IMR-90 (cell line): ENCODE measurements at regions not wholly inside any gene's neighbourhood (a gene's known extent, or its start where the extent isn't known, plus 50 kb on each side); places are given as distances from the start of the nearest gene placed in this dataset.

ENCODE experiments used
- ATAC-seq: fragments of 200-7000 bp; cut with Tn5 transposase; 2 replicates; pipeline ENCODE4 v1.9.1; 2020; ENCODE audit warnings: low read depth, mild to moderate bottlenecking, moderate library complexity
- BruUV-seq: library from RNA; stranded (reverse); fragments of 400-500 nt; replicated peaks from 2 replicates; lab custom pipeline; 2021; lab: Mats Ljungman, UMichigan
- CTCF ChIA-PET: fragments of 300-600 bp; formaldehyde crosslinking; extraction: SDS; loops from one replicate; lab custom pipeline; 2021; ENCODE audit warnings: antibody characterized with exemption; lab: Yijun Ruan, JAX
- POLR2A ChIA-PET: fragments of 300-600 bp; sonication (Branson Sonifier 250); formaldehyde crosslinking; loops from one replicate; lab custom pipeline; 2022; ENCODE audit warnings: antibody characterized with exemption; ENCODE audit not compliant: unreplicated experiment; lab: Charles Lee
- DNase-seq: peaks from one replicate; pipeline ENCODE4 v3.0.0; 2013
- H2AFZ ChIP-seq: replicated peaks from 2 replicates; pipeline ENCODE3; 2013; ENCODE audit warnings: low read length, mild to moderate bottlenecking; ENCODE audit not compliant: poor library complexity
- H2AK5ac ChIP-seq: 2 replicates; pipeline ENCODE4 v1.6.1; 2013; ENCODE audit warnings: low read depth, low read length, inconsistent platforms
- H2AK9ac ChIP-seq: replicated peaks from 2 replicates; pipeline ENCODE3; 2013; ENCODE audit warnings: mild to moderate bottlenecking, low read depth, low read length, moderate library complexity; ENCODE audit not compliant: poor library complexity
- H2BK120ac ChIP-seq: 2 replicates; pipeline ENCODE4 v1.6.1; 2013; ENCODE audit warnings: low read depth, low read length, inconsistent platforms
- H2BK15ac ChIP-seq: 3 replicates; pipeline ENCODE4 v1.6.1; 2013; ENCODE audit warnings: low read depth, low read length, inconsistent platforms
- H2BK20ac ChIP-seq: 2 replicates; pipeline ENCODE4 v1.6.1; 2013; ENCODE audit warnings: low read depth, mild to moderate bottlenecking, inconsistent platforms, low read length, moderate library complexity
- H2BK5ac ChIP-seq: 2 replicates; pipeline ENCODE4 v1.6.1; 2013; ENCODE audit warnings: mild to moderate bottlenecking, low read depth, low read length, inconsistent platforms; ENCODE audit not compliant: poor library complexity, severe bottlenecking
- H3K14ac ChIP-seq: replicated peaks from 2 replicates; pipeline ENCODE4 v1.6.1; 2013; ENCODE audit warnings: low read depth, low read length, inconsistent platforms
- H3K18ac ChIP-seq: 2 replicates; pipeline ENCODE4 v1.6.1; 2013; ENCODE audit warnings: low read depth, low read length, control low read depth
- H3K23ac ChIP-seq: 2 replicates; pipeline ENCODE4 v1.6.1; 2013; ENCODE audit warnings: low read depth, low read length, inconsistent platforms
- H3K27ac ChIP-seq: 2 replicates; pipeline ENCODE4 v1.5.1; 2013; ENCODE audit warnings: mild to moderate bottlenecking, control low read depth, low read length; ENCODE audit not compliant: insufficient read depth
- H3K27me3 ChIP-seq: 2 replicates; pipeline ENCODE4 v1.6.1; 2013; ENCODE audit warnings: low read length; ENCODE audit not compliant: control insufficient read depth, insufficient read depth
- H3K36me3 ChIP-seq: 2 replicates; pipeline ENCODE4 v1.6.1; 2013; ENCODE audit warnings: low read length, mixed read lengths; ENCODE audit not compliant: control insufficient read depth, insufficient read depth
- H3K4ac ChIP-seq: 2 replicates; pipeline ENCODE4 v1.6.1; 2013; ENCODE audit warnings: low read depth, low read length, inconsistent platforms
- H3K4me1 ChIP-seq: 2 replicates; pipeline ENCODE4 v1.6.1; 2013; ENCODE audit warnings: low read length, mixed read lengths; ENCODE audit not compliant: control insufficient read depth, insufficient read depth
- H3K4me2 ChIP-seq: 2 replicates; pipeline ENCODE4 v1.6.1; 2013; ENCODE audit warnings: low read depth, mild to moderate bottlenecking, control low read depth, low read length, moderate library complexity
- H3K4me3 ChIP-seq: 2 replicates; pipeline ENCODE4 v1.5.1; 2013; ENCODE audit warnings: low read depth, mild to moderate bottlenecking, control low read depth, low read length, moderate library complexity; ENCODE audit not compliant: insufficient read depth
- H3K56ac ChIP-seq: 2 replicates; pipeline ENCODE4 v1.6.1; 2013; ENCODE audit warnings: low read length, inconsistent platforms; ENCODE audit not compliant: insufficient read depth; ENCODE audit errors: extremely low read depth
- H3K79me1 ChIP-seq, 2 experiments: 2 replicates each; pipeline ENCODE4 v1.6.1; 2013; ENCODE audit warnings: low read length in 2 of 2, inconsistent platforms in 1 of 2, low read depth in 1 of 2
- H3K9ac ChIP-seq: 2 replicates; pipeline ENCODE4 v1.6.1; 2013; ENCODE audit warnings: low read depth, low read length, control low read depth
- H3K9me1 ChIP-seq: 2 replicates; pipeline ENCODE4 v1.6.1; 2013; ENCODE audit warnings: low read length, inconsistent platforms; ENCODE audit not compliant: insufficient read depth
- H3K9me3 ChIP-seq: 2 replicates; pipeline ENCODE4 v1.6.1; 2013; ENCODE audit warnings: low read length; ENCODE audit not compliant: control insufficient read depth, insufficient read depth
- H4K20me1 ChIP-seq: 2 replicates; pipeline ENCODE4 v1.6.1; 2013; ENCODE audit warnings: low read length, inconsistent platforms; ENCODE audit not compliant: insufficient read depth
- H4K5ac ChIP-seq: 2 replicates; pipeline ENCODE4 v1.6.1; 2013; ENCODE audit warnings: mild to moderate bottlenecking, low read depth, low read length, control low read depth
- H4K8ac ChIP-seq, 2 experiments: 2 replicates each; pipeline ENCODE4 v1.6.1; 2013; ENCODE audit warnings: low read depth in 2 of 2, low read length in 2 of 2, control low read depth in 1 of 2, inconsistent platforms in 1 of 2
- H4K91ac ChIP-seq: 2 replicates; pipeline ENCODE4 v1.6.1; 2013; ENCODE audit warnings: low read depth, low read length, inconsistent platforms; ENCODE audit not compliant: insufficient read depth
- BHLHE40 ChIP-seq: fragments of 150-350 bp; IDR thresholded peaks from 2 replicates; pipeline ENCODE4 v1.6.1; 2016; ENCODE audit warnings: mild to moderate bottlenecking, low read depth, low read length
- CEBPB ChIP-seq: IDR thresholded peaks from 2 replicates; pipeline ENCODE4 v1.6.1; 2012; ENCODE audit warnings: low read depth, low read length, improper control_type of control experiment
- CHD1 ChIP-seq: IDR thresholded peaks from 2 replicates; pipeline ENCODE4 v1.6.1; 2012; ENCODE audit warnings: low read depth, low read length, improper control_type of control experiment
- FOS ChIP-seq: fragments of 150-350 bp; IDR thresholded peaks from 2 replicates; pipeline ENCODE4 v1.6.1; 2016; ENCODE audit warnings: low read depth, low read length
- MAZ ChIP-seq: IDR thresholded peaks from 2 replicates; pipeline ENCODE4 v1.6.1; 2012; ENCODE audit warnings: low read depth, mild to moderate bottlenecking, low read length, improper control_type of control experiment, moderate library complexity, borderline replicate concordance
- POLR2A ChIP-seq: IDR thresholded peaks from 2 replicates; pipeline ENCODE4 v1.6.1; 2012; ENCODE audit warnings: mild to moderate bottlenecking, low read depth, low read length
- RAD21 ChIP-seq: IDR thresholded peaks from 2 replicates; pipeline ENCODE4 v1.6.1; 2012; ENCODE audit warnings: low read length, improper control_type of control experiment
- RCOR1 ChIP-seq: IDR thresholded peaks from 2 replicates; pipeline ENCODE4 v1.6.1; 2012; ENCODE audit warnings: mild to moderate bottlenecking, low read length, improper control_type of control experiment; ENCODE audit not compliant: insufficient replicate concordance
- RFX5 ChIP-seq: IDR thresholded peaks from 2 replicates; pipeline ENCODE4 v1.8.0; 2012; ENCODE audit warnings: low read depth, mild to moderate bottlenecking, low read length, moderate library complexity
- WGBS, 2 experiments: methylation state at CpG; one replicate each; pipeline versions ENCODE4 v1.1.5 to v1.1.7; 2013; ENCODE audit warnings: missing lambda C conversion rate in 2 of 2; ENCODE audit not compliant: insufficient read length in 1 of 2; ENCODE audit errors: extremely low coverage in 2 of 2; 5-methylcytosine and 5-hydroxymethylcytosine counted together
- dilution Hi-C: fragments of 300-500 bp; cut with HindIII; formaldehyde crosslinking; loops from one replicate; pipeline ENCODE4 v1.14.3; 2018; ENCODE audit warnings: low sequenced_read_pairs; ENCODE audit not compliant: unreplicated experiment
- in situ Hi-C: fragments of 300-500 bp; cut with MboI; formaldehyde crosslinking; loops from 3 replicates; pipeline ENCODE4 v1.14.3; 2019; ENCODE audit warnings: low sequenced_read_pairs, inconsistent platforms, mixed read lengths
- intact Hi-C: fragments of 100-400 bp; cut with micrococcal nuclease; formaldehyde crosslinking; loops from 2 replicates; pipeline ENCODE4 v1.10.0; 2022
- TF ChIP-seq, protein P1 (sequence below): fragments of 150-350 bp; IDR thresholded peaks from 2 replicates; pipeline ENCODE4 v1.6.1; 2017; ENCODE audit warnings: mild to moderate bottlenecking, antibody characterized with exemption, low read length, low read depth
- TF ChIP-seq, protein P2 (sequence below): fragments of 150-350 bp; IDR thresholded peaks from 2 replicates; pipeline ENCODE4 v1.6.1; 2016; ENCODE audit warnings: low read depth, mild to moderate bottlenecking, low read length, moderate library complexity, borderline replicate concordance
- TF ChIP-seq, protein P3 (sequence below): conservative IDR thresholded peaks from 2 replicates; pipeline ENCODE4 v1.5.1; 2012; ENCODE audit warnings: mild to moderate bottlenecking, low read depth, low read length, improper control_type of control experiment

DNA sequence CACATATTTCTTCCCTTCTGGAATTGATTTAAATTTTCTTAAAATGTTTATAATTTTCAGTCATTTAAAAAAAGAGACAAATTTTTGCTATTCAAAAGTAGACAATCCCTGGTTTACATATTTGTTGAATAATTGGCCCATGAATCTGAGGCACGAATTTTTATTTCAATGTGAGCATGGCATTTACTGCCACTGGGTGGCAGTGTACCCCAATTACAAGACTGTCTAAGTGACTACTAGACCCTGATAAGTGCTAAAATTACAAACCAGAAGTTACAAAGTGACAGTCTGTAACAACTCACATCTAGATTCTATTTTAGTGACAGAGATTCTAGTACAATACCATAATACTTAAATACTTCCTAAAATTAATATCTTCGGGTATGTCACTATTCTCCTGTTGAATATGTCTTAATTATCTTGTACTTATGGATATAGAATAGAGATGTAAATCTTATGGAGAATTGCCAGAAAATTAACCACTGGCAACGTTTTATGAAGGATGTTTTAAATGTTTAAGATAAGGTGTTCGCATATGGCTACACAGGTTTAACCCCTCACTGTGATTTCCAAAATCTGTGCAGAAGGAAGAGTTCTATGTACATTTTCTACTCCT lies 235.8 kb downstream of the MAP2K4 start (continued):
- no peak for TF ChIP-seq FOS

DNA sequence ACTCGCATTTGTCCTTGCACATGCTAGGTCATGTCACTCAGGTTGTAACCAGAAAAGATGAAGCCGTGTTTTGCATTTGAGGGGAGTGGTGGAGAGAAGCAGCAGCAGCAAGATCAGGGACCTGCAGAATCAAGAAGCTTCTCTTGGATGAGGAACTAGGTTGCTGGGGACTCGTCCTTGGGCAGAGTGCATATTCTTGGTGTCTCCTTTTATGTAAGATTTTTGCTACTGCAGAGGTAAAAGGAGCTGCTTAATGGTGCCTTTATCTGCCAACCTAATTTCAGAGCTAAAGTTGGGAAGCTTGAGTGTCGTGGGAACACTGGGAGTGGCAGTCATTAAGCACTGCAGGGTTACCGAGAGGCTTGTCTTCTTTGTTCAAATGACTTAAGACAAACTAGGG lies 236.5 kb downstream of the MAP2K4 start:
- H2BK20ac ChIP-seq: peak overlapping the region; percentile 50; the same call in 1 of the 2 replicates
- H3K23ac ChIP-seq: no peak overlapping the region
- no peak overlapping the region for H3K4me3 ChIP-seq
- no peak overlapping the region for H3K56ac ChIP-seq
- H4K91ac ChIP-seq: peak overlapping the region; percentile 30
- DNase-seq: no peak
- peak overlapping the region; percentile 52 for H3K18ac ChIP-seq
- H3K9me1 ChIP-seq: no peaks in the 10 kb centered on the region
- H3K14ac ChIP-seq: 0 out of 2 replicates have a peak overlapping the region, but pooled peaks have one; percentile 65
- peak overlapping the region; percentile 16; the same call in 1 of the 3 replicates for H2BK15ac ChIP-seq
- in situ Hi-C loops (loop anchor here (5.0 to 10.0 kb wide), 3 partner anchors 288 to 478 kb away; partner anchors contain the start of gene MYOCD), intact Hi-C loops (loop anchor here (2.0 to 5.0 kb wide), 2 partner anchors 146 to 160 kb away; no protein-coding TSS in a partner anchor), dilution Hi-C loops (no loop called here)
- H3K79me1 ChIP-seq: no peaks in the 10 kb centered on the region
- H2BK5ac ChIP-seq: no peak overlapping the region
- ChIA-PET CTCF (interaction anchor here (1.9 to 2.4 kb wide), 2 partner anchors 289 to 410 kb away, joined by 8 to 11 read pairs; no protein-coding TSS in a partner anchor), POLR2A (no interaction called here)
- ATAC-seq: no peak
- BruUV-seq: no TSS peak
- H3K27me3 ChIP-seq: no peaks in the 10 kb centered on the region
- H2AFZ ChIP-seq: no peak overlapping the region
- no peaks in the 10 kb centered on the region for H3K36me3 ChIP-seq
- H2BK120ac ChIP-seq: peak overlapping the region; percentile 78
- H3K4me2 ChIP-seq: no peak overlapping the region
- peak overlapping the region; percentile 76 for H4K5ac ChIP-seq
- H3K27ac ChIP-seq: 0 out of 2 replicates have a peak overlapping the region, but pooled peaks have one; percentile 16
- peak overlapping the region; percentile 54 for H3K4ac ChIP-seq
- H2AK5ac ChIP-seq: 0 out of 2 replicates have a peak overlapping the region, but pooled peaks have one; percentile 38
- H2AK9ac ChIP-seq: no peak overlapping the region
- peaks cover 7% of the 10 kb centered on the region for H3K4me1 ChIP-seq
- H4K20me1 ChIP-seq: no peaks in the 10 kb centered on the region
- no peaks in the 10 kb centered on the region for H3K9me3 ChIP-seq
- no peak overlapping the region for H3K9ac ChIP-seq
- H4K8ac ChIP-seq: peak overlapping the region; percentile 12 to 53; a peak in 2 of 4 replicates
- WGBS, 2 experiments: 75% methylated on average over 2 of the region's 5 CpGs; no CpG with 5 or more reads in 1 of the 2 experiments
- TF ChIP-seq CEBPB: no peak
- no peak for TF ChIP-seq BHLHE40
- TF ChIP-seq, protein P1, sequence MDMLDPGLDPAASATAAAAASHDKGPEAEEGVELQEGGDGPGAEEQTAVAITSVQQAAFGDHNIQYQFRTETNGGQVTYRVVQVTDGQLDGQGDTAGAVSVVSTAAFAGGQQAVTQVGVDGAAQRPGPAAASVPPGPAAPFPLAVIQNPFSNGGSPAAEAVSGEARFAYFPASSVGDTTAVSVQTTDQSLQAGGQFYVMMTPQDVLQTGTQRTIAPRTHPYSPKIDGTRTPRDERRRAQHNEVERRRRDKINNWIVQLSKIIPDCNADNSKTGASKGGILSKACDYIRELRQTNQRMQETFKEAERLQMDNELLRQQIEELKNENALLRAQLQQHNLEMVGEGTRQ: no peak
- TF ChIP-seq FOS: no peak
- TF ChIP-seq MAZ: no peak
- no peak for TF ChIP-seq RAD21
- no peak for TF ChIP-seq RFX5
- TF ChIP-seq POLR2A: no peak
- TF ChIP-seq CHD1: no peak
- TF ChIP-seq RCOR1: no peak
- TF ChIP-seq, protein P2, sequence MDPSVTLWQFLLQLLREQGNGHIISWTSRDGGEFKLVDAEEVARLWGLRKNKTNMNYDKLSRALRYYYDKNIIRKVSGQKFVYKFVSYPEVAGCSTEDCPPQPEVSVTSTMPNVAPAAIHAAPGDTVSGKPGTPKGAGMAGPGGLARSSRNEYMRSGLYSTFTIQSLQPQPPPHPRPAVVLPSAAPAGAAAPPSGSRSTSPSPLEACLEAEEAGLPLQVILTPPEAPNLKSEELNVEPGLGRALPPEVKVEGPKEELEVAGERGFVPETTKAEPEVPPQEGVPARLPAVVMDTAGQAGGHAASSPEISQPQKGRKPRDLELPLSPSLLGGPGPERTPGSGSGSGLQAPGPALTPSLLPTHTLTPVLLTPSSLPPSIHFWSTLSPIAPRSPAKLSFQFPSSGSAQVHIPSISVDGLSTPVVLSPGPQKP: no peak
- TF ChIP-seq, protein P3, sequence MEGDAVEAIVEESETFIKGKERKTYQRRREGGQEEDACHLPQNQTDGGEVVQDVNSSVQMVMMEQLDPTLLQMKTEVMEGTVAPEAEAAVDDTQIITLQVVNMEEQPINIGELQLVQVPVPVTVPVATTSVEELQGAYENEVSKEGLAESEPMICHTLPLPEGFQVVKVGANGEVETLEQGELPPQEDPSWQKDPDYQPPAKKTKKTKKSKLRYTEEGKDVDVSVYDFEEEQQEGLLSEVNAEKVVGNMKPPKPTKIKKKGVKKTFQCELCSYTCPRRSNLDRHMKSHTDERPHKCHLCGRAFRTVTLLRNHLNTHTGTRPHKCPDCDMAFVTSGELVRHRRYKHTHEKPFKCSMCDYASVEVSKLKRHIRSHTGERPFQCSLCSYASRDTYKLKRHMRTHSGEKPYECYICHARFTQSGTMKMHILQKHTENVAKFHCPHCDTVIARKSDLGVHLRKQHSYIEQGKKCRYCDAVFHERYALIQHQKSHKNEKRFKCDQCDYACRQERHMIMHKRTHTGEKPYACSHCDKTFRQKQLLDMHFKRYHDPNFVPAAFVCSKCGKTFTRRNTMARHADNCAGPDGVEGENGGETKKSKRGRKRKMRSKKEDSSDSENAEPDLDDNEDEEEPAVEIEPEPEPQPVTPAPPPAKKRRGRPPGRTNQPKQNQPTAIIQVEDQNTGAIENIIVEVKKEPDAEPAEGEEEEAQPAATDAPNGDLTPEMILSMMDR: no peak
